Spleen (tissue), 11 donors: ENCODE measurements at regions not wholly inside any gene's neighbourhood (a gene's known extent, or its start where the extent isn't known, plus 50 kb on each side); places are given as distances from the start of the nearest gene placed in this dataset.

Experiments
- DNase-seq: peaks from one replicate; pipeline ENCODE4 v3.0.0-alpha.2; 2020
- H3K27ac ChIP-seq, 8 donors: fragments of 200-600 bp; sonication (generic) in 7 of 8; 1 replicate in 4 of 8; 2 replicates in 4 of 8; pipeline versions ENCODE4 v1.5.0 to v1.8.0; 2016 to 2021; ENCODE audit warnings: inconsistent platforms in 4 of 8, mild to moderate bottlenecking in 4 of 8, moderate library complexity in 1 of 8
- H3K27me3 ChIP-seq, 7 donors: fragments of 200-600 bp; sonication (generic) in 6 of 7; replicated peaks in 1 of 7; 1 replicate in 4 of 7; 2 replicates in 3 of 7; pipeline versions ENCODE4 v1.5.0 to v1.8.0; 2016 to 2021; ENCODE audit warnings: inconsistent platforms in 3 of 7, mild to moderate bottlenecking in 1 of 7
- H3K36me3 ChIP-seq, 6 donors: fragments of 200-600 bp; sonication (generic) in 5 of 6; 1 replicate in 4 of 6; 2 replicates in 2 of 6; pipeline versions ENCODE4 v1.5.0 to v1.8.0; 2016 to 2021; ENCODE audit warnings: inconsistent platforms in 2 of 6
- H3K4me1 ChIP-seq, 6 donors: fragments of 200-600 bp; sonication (generic) in 5 of 6; 1 replicate in 3 of 6; 2 replicates in 3 of 6; pipeline versions ENCODE4 v1.5.0 to v1.8.0; 2016 to 2021; ENCODE audit warnings: inconsistent platforms in 3 of 6
- H3K4me3 ChIP-seq, 8 donors: fragments of 200-600 bp; sonication (generic) in 7 of 8; 1 replicate in 4 of 8; 2 replicates in 4 of 8; pipeline versions ENCODE4 v1.5.0 to v1.8.0; 2016 to 2021; ENCODE audit warnings: inconsistent platforms in 4 of 8, mild to moderate bottlenecking in 4 of 8, moderate library complexity in 2 of 8
- H3K9me3 ChIP-seq, 8 donors: fragments of 200-600 bp; sonication (generic) in 7 of 8; 1 replicate in 4 of 8; 2 replicates in 4 of 8; pipeline versions ENCODE4 v1.5.0 to v1.8.0; 2016 to 2021; ENCODE audit warnings: inconsistent platforms in 4 of 8
- POLR2A ChIP-seq, 3 donors: fragments of 450-650 bp; IDR thresholded peaks; one replicate each; pipeline ENCODE4 v1.5.1; 2017; ENCODE audit warnings: antibody characterized with exemption in 3 of 3, mild to moderate bottlenecking in 1 of 3
- POLR2AphosphoS5 ChIP-seq, 3 donors: sonication (generic); formaldehyde crosslinking; IDR thresholded peaks; one replicate each; pipeline ENCODE4 v1.5.1; 2017; ENCODE audit warnings: antibody characterized with exemption in 3 of 3
- WGBS, 5 donors: extraction: QIAGEN DNeasy Blood & Tissue Kit in 3 of 5; methylation state at CpG; one replicate each; pipeline versions ENCODE4 v1.1.5 to v1.1.7; 2013 to 2018; 5-methylcytosine and 5-hydroxymethylcytosine counted together
- intact Hi-C: fragments of 100-400 bp; cut with DNase I; formaldehyde crosslinking; loops from one replicate; pipeline ENCODE4 v1.15.0; 2023; ENCODE audit warnings: low total_unique reads
- TF ChIP-seq, protein P1 (sequence below), 11 experiments: fragments of 200-600 bp in 7 of 11; fragments of 450-650 bp in 4 of 11; sonication (generic) in 4 of 11; IDR thresholded peaks in 8 of 11; conservative IDR thresholded peaks in 3 of 11; 1 replicate in 7 of 11; 2 replicates in 4 of 11; pipeline versions ENCODE4 v1.4.0 to v1.8.0; 2016 to 2021; ENCODE audit warnings: antibody characterized with exemption in 11 of 11, inconsistent platforms in 4 of 11, mild to moderate bottlenecking in 1 of 11
- donor health status: healthy with polysubstance abuse.
- donor health status: DM: no; HTN: no; CAD: no; lungs with moderate emphysema.
- donor health status: DM: no; HTN: no; CAD: no.
- donor health status: Bipolar disorder and iron deficiency.
- donor health status: healthy.
- donor health status: DM: no; HTN: no; CAD: no.
- donor health status: DM: yes; HTN: yes; CAD: no.

DNA sequence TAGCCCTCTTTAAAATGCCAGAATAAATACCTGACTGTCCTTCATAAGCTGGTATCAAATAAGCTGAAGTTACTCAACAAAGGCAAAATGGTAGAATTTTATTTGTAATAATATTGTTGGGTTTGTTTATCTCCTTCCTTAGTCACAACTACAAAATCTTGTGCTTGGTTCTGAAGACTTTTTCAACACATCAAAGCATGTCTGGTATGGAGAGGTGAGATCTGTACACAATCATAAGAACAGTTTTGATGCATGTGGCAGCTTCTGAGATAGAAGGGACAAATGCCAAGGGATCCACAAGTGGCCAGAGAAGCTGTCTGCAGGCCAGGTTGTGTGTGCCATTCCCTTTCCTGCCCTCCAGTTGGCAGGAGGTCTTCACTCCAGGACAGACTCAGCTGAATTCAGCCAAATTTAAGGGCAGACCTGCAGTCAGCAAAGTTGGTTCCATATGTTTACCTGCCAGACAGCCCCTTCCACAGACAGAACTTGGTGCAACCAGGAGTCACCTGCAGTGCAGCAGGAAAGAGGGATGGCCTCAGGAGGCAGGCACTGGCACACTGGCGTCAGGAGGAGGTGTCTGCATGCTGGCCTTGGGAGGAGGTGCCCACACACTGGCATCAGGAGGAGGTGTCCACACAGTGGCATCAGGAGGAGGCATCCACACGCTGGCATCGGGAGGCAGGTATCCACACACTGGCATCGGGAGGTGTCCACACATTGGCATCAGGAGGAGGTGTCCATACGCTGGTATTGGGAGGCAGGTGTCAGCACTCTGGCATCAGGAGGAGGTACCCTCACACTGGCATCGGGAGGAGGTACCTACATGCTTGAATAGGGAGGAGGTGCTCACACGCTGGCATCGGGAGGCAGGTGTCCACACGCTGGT lies 93.1 kb upstream of the IKZF1 start:
- intact Hi-C loops = no loop called here
- DNase-seq = no peak
- H3K27ac ChIP-seq = peak overlapping the region in 2 of 8 donors; percentile 37 to 45

DNA sequence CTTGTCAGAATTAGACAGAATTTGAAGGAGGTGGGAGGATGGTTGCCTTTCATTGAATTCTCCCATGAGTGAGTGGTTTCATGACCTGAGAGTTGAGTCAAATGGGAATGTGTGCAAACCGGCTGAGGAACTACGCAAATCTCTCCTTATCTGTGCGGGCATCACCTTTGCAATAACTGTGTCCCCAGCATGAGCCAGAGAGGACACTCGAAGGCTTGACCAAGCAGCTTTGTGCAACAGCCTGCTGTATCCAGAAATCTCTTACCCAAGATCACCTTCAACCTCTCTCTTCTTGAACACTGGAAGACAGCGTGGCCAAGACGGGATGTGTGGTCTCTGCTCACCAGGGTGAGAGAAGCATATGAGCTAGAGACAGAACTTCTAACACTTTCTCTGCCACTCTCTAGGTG lies 93.8 kb upstream of the IKZF1 start:
- peak; percentile 64 for DNase-seq
- TF ChIP-seq, protein P1, sequence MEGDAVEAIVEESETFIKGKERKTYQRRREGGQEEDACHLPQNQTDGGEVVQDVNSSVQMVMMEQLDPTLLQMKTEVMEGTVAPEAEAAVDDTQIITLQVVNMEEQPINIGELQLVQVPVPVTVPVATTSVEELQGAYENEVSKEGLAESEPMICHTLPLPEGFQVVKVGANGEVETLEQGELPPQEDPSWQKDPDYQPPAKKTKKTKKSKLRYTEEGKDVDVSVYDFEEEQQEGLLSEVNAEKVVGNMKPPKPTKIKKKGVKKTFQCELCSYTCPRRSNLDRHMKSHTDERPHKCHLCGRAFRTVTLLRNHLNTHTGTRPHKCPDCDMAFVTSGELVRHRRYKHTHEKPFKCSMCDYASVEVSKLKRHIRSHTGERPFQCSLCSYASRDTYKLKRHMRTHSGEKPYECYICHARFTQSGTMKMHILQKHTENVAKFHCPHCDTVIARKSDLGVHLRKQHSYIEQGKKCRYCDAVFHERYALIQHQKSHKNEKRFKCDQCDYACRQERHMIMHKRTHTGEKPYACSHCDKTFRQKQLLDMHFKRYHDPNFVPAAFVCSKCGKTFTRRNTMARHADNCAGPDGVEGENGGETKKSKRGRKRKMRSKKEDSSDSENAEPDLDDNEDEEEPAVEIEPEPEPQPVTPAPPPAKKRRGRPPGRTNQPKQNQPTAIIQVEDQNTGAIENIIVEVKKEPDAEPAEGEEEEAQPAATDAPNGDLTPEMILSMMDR (IDR thresholded peaks at IDR 0.05 in 8 of 11, conservative IDR thresholded peaks at IDR 0.05 in 3 of 11) = no peak
- TF ChIP-seq POLR2A (IDR thresholded peaks at IDR 0.05) = no peak
- no peak for TF ChIP-seq POLR2AphosphoS5 (IDR thresholded peaks at IDR 0.05)
- no peak overlapping the region for H3K4me3 ChIP-seq
- intact Hi-C loops = no loop called here
- H3K36me3 ChIP-seq = no peaks in the 10 kb centered on the region
- no peaks in the 10 kb centered on the region for H3K9me3 ChIP-seq
- H3K4me1 ChIP-seq = peaks cover 0 to 100% (median 52%) of the 10 kb centered on the region in 6 donors
- peak overlapping the region in 2 of 8 donors; percentile 37 to 45 for H3K27ac ChIP-seq
- no peaks in the 10 kb centered on the region for H3K27me3 ChIP-seq
- WGBS, 5 donors = 36 to 77% (median 55%) methylated on average over 6 of the region's 6 CpGs

More for the DNA sequence above, 93.1 kb upstream of the IKZF1 start:
- WGBS, 5 donors = 83 to 95% (median 92%) methylated on average over 5 to 9 of the region's 9 CpGs
- no peaks in the 10 kb centered on the region for H3K27me3 ChIP-seq
- H3K36me3 ChIP-seq = no peaks in the 10 kb centered on the region
- no peaks in the 10 kb centered on the region for H3K9me3 ChIP-seq
- H3K4me3 ChIP-seq = no peak overlapping the region
- peaks cover 0 to 100% (median 47%) of the 10 kb centered on the region in 6 donors for H3K4me1 ChIP-seq
- TF ChIP-seq POLR2AphosphoS5 (IDR thresholded peaks at IDR 0.05) (no peak), POLR2A (IDR thresholded peaks at IDR 0.05) (no peak)
- TF ChIP-seq, protein P1 (IDR thresholded peaks at IDR 0.05 in 8 of 11, conservative IDR thresholded peaks at IDR 0.05 in 3 of 11) = no peak

DNA sequence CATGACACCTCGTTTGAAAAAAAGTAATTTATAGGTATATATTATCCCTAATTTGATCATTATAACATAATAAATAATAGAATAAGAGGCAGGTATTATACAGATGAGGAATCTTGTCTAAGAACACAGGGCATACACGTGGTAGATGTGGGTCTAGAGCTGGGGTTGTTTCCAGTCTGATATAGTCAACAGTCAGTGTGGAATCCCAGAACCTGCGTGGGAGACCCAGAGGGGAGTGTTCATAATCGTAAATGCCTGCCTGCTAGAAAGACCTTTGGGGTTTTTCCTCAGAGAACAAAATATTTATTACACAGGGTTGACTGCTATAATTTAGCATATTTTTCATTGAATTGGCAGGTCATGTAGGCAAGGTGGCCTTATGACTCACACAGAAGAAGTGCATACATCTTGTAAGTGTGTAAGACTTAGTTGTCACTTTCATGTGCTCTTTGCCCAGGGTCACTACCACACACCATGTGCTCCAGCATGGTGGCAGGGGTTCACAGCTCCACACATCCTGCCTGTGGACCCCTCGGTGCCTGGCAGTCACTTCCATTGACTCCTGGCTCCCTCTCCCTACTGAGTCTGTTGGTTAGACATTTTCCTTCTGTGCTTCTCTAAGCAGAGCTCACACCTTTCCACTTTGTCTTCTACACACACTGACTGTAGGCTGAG lies 94.9 kb upstream of the IKZF1 start:
- H3K27ac ChIP-seq = peak overlapping the region in 2 of 8 donors; percentile 37 to 45
- H3K9me3 ChIP-seq = no peaks in the 10 kb centered on the region
- TF ChIP-seq POLR2AphosphoS5 (IDR thresholded peaks at IDR 0.05) (no peak), POLR2A (IDR thresholded peaks at IDR 0.05) (no peak)
- TF ChIP-seq, protein P1 (IDR thresholded peaks at IDR 0.05 in 8 of 11, conservative IDR thresholded peaks at IDR 0.05 in 3 of 11) = no peak
- no peaks in the 10 kb centered on the region for H3K36me3 ChIP-seq
- no peak for DNase-seq
- WGBS, 5 donors = 62 to 76% (median 70%) methylated on average over 5 of the region's 5 CpGs
- no peaks in the 10 kb centered on the region for H3K27me3 ChIP-seq
- intact Hi-C loops = no loop called here
- H3K4me3 ChIP-seq = no peak overlapping the region
- H3K4me1 ChIP-seq = peaks cover 5 to 100% (median 63%) of the 10 kb centered on the region in 6 donors
